ENCODE measurements at regions not wholly inside any gene's neighbourhood (a gene's known extent, or its start where the extent isn't known, plus 50 kb on each side); places are given as distances from the start of the nearest gene placed in this dataset.

- TF ChIP-seq CTCF (IDR thresholded peaks at IDR 0.05): no peak
- TF ChIP-seq POLR2A (IDR thresholded peaks at IDR 0.05): no peak
- TF ChIP-seq EP300 (IDR thresholded peaks at IDR 0.05): no peak
- no peak for TF ChIP-seq POLR2AphosphoS5 (IDR thresholded peaks at IDR 0.05)
Measured at GRCh38 chr3:25056036-25056755, 371.9 kb upstream of the RARB start.

All from suprapubic skin (tissue), 4 donors.